PC-9 (cell line): ENCODE measurements at regions not wholly inside any gene's neighbourhood (a gene's known extent, or its start where the extent isn't known, plus 50 kb on each side); places are given as distances from the start of the nearest gene placed in this dataset.

ENCODE experiments used
- EZH2 ChIP-seq: fragments of 200-600 bp; sonication (generic); IDR thresholded peaks from 2 replicates; pipeline ENCODE4 v1.8.0; 2017; ENCODE audit warnings: antibody characterized with exemption, low read depth
- TF ChIP-seq, protein P1 (sequence below): fragments of 200-600 bp; sonication (generic); conservative IDR thresholded peaks from 2 replicates; pipeline ENCODE4 v1.6.1; 2017; ENCODE audit warnings: mixed run types, antibody characterized with exemption, mild to moderate bottlenecking, moderate library complexity

DNA sequence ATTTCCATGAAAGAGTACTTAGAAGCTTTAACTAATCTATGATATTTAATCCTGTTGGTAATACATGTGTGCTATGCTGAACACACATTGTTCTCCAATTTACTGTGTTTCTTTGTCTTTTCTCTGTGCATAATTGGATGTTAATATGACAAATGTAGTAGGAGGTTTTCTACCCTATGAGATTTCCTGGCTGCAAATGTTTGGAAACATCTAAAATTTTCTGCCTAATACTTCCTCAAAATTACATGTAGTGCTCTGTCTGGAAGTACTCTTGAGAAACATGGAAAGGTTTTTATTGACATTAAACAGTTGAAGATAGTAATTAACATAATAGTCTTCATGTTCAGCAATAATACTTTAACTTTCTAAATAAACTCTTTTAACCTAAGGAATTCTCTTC is 213.0 kb downstream of the KITLG start:
- no peak for TF ChIP-seq EZH2
- TF ChIP-seq, protein P1, sequence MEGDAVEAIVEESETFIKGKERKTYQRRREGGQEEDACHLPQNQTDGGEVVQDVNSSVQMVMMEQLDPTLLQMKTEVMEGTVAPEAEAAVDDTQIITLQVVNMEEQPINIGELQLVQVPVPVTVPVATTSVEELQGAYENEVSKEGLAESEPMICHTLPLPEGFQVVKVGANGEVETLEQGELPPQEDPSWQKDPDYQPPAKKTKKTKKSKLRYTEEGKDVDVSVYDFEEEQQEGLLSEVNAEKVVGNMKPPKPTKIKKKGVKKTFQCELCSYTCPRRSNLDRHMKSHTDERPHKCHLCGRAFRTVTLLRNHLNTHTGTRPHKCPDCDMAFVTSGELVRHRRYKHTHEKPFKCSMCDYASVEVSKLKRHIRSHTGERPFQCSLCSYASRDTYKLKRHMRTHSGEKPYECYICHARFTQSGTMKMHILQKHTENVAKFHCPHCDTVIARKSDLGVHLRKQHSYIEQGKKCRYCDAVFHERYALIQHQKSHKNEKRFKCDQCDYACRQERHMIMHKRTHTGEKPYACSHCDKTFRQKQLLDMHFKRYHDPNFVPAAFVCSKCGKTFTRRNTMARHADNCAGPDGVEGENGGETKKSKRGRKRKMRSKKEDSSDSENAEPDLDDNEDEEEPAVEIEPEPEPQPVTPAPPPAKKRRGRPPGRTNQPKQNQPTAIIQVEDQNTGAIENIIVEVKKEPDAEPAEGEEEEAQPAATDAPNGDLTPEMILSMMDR, result no peak
